Spleen (tissue), 7 donors: ENCODE measurements at regions not wholly inside any gene's neighbourhood (a gene's known extent, or its start where the extent isn't known, plus 50 kb on each side); places are given as distances from the start of the nearest gene placed in this dataset.

ENCODE experiments used
- POLR2A ChIP-seq, 3 donors: fragments of 450-650 bp; IDR thresholded peaks; one replicate each; pipeline ENCODE4 v1.5.1; 2017; ENCODE audit warnings: antibody characterized with exemption in 3 of 3, mild to moderate bottlenecking in 1 of 3
- TF ChIP-seq, protein P1 (sequence below), 11 experiments: fragments of 200-600 bp in 7 of 11; fragments of 450-650 bp in 4 of 11; sonication (generic) in 4 of 11; IDR thresholded peaks in 8 of 11; conservative IDR thresholded peaks in 3 of 11; 1 replicate in 7 of 11; 2 replicates in 4 of 11; pipeline versions ENCODE4 v1.4.0 to v1.8.0; 2016 to 2021; ENCODE audit warnings: antibody characterized with exemption in 11 of 11, inconsistent platforms in 4 of 11, mild to moderate bottlenecking in 1 of 11
- donor health status: DM: no; HTN: no; CAD: no; lungs with moderate emphysema.
- donor health status: DM: no; HTN: no; CAD: no.
- donor health status: DM: no; HTN: no; CAD: no.

DNA sequence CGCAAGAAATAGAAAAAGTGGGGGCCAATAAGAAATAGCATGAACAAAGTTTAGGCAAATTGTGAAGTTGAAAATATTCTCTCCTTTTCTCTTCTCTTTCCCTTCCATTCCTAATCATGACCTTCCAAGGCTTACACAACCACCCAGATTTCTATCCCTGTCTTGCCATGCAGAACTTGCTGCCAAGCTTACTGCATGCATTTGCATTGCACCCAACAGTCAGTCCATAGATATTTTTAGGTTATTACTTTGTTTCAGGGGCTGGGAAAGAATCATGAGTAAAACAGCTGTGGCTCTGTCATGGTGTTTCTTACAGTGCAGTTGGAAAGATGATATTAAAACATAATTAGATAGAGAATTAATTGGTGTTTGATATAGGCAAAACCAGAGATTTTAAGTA, 219.4 kb downstream of the PTGER3 start:
- TF ChIP-seq, protein P1, sequence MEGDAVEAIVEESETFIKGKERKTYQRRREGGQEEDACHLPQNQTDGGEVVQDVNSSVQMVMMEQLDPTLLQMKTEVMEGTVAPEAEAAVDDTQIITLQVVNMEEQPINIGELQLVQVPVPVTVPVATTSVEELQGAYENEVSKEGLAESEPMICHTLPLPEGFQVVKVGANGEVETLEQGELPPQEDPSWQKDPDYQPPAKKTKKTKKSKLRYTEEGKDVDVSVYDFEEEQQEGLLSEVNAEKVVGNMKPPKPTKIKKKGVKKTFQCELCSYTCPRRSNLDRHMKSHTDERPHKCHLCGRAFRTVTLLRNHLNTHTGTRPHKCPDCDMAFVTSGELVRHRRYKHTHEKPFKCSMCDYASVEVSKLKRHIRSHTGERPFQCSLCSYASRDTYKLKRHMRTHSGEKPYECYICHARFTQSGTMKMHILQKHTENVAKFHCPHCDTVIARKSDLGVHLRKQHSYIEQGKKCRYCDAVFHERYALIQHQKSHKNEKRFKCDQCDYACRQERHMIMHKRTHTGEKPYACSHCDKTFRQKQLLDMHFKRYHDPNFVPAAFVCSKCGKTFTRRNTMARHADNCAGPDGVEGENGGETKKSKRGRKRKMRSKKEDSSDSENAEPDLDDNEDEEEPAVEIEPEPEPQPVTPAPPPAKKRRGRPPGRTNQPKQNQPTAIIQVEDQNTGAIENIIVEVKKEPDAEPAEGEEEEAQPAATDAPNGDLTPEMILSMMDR (IDR thresholded peaks at IDR 0.05 in 8 of 11, conservative IDR thresholded peaks at IDR 0.05 in 3 of 11): no peak
- no peak for TF ChIP-seq POLR2A (IDR thresholded peaks at IDR 0.05)
